Right atrium auricular region (tissue), 2 donors: ENCODE measurements at regions not wholly inside any gene's neighbourhood (a gene's known extent, or its start where the extent isn't known, plus 50 kb on each side); places are given as distances from the start of the nearest gene placed in this dataset.
A peak's percentile ranks its signal among the peaks of the same experiment; 100 is the strongest.

Experiments
- DNase-seq: peaks from one replicate; pipeline ENCODE4 v3.0.0-alpha.2; 2019; ENCODE audit warnings: low spot score
- H3K27ac ChIP-seq, 2 donors: fragments of 200-600 bp; sonication (generic); 1 replicate in 1 of 2; 2 replicates in 1 of 2; pipeline ENCODE4 v1.5.1; 2016 to 2019
- H3K27me3 ChIP-seq, 2 donors: fragments of 200-600 bp; sonication (generic); one replicate each; pipeline versions ENCODE4 v1.5.1 to v1.6.0; 2017 to 2019
- H3K36me3 ChIP-seq: fragments of 200-600 bp; sonication (generic); one replicate; pipeline ENCODE4 v1.5.1; 2016
- H3K4me1 ChIP-seq, 2 donors: fragments of 200-600 bp; sonication (generic); one replicate each; pipeline versions ENCODE4 v1.5.1 to v1.6.0; 2017 to 2019
- H3K4me3 ChIP-seq, 2 donors: fragments of 200-600 bp; sonication (generic); 1 replicate in 1 of 2; 2 replicates in 1 of 2; pipeline ENCODE4 v1.5.1; 2017 to 2019; ENCODE audit warnings: mild to moderate bottlenecking in 1 of 2, moderate library complexity in 1 of 2
- H3K9me3 ChIP-seq, 2 donors: fragments of 200-600 bp; sonication (generic); one replicate each; pipeline ENCODE4 v1.5.1; 2019
- CTCF ChIP-seq, 2 donors: fragments of 200-600 bp; sonication (generic); IDR thresholded peaks; one replicate each; pipeline ENCODE4 v1.5.1; 2019; ENCODE audit warnings: antibody characterized with exemption in 2 of 2

- Histone ChIP-seq H3K27ac (no peak overlapping the region), H3K4me3 (no peak overlapping the region), H3K27me3 (no peaks in the 10 kb centered on the region), H3K9me3 (no peaks in the 10 kb centered on the region), H3K36me3 (no peaks in the 10 kb centered on the region), H3K4me1 (no peaks in the 10 kb centered on the region)
- no peak for DNase-seq
- TF ChIP-seq CTCF (IDR thresholded peaks at IDR 0.05), result no peak
Observed at GRCh38 chr16:85983606-85984230, 84.8 kb downstream of the IRF8 start.

- H3K4me1 ChIP-seq, result no peaks in the 10 kb centered on the region
- no peak overlapping the region for H3K4me3 ChIP-seq
- H3K27me3 ChIP-seq, result no peaks in the 10 kb centered on the region
- H3K27ac ChIP-seq, result no peak overlapping the region
- no peaks in the 10 kb centered on the region for H3K9me3 ChIP-seq
- DNase-seq, result no peak
- TF ChIP-seq CTCF (IDR thresholded peaks at IDR 0.05), result no peak
- H3K36me3 ChIP-seq, result no peaks in the 10 kb centered on the region
Observed at GRCh38 chr16:85984231-85984880, 85.4 kb downstream of the IRF8 start.

GRCh38 chr16:85984947-85985451 lies 86.0 kb downstream of the IRF8 start:
- peak; percentile 64 for DNase-seq
- Histone ChIP-seq H3K36me3 (no peaks in the 10 kb centered on the region), H3K27ac (no peak overlapping the region), H3K27me3 (no peaks in the 10 kb centered on the region), H3K9me3 (no peaks in the 10 kb centered on the region), H3K4me3 (no peak overlapping the region), H3K4me1 (no peaks in the 10 kb centered on the region)
- TF ChIP-seq CTCF (IDR thresholded peaks at IDR 0.05), result no peak

GRCh38 chr16:85986931-85987749 lies 88.2 kb downstream of the IRF8 start:
- Histone ChIP-seq H3K4me3 (no peak overlapping the region), H3K9me3 (no peaks in the 10 kb centered on the region), H3K27ac (no peak overlapping the region), H3K4me1 (no peaks in the 10 kb centered on the region), H3K36me3 (no peaks in the 10 kb centered on the region), H3K27me3 (no peaks in the 10 kb centered on the region)
- peak; percentile 33 to 73 for TF ChIP-seq CTCF (IDR thresholded peaks at IDR 0.05)
- no peak for DNase-seq

- no peak for DNase-seq
- peak; percentile 9 to 28 for TF ChIP-seq CTCF (IDR thresholded peaks at IDR 0.05)
- H3K4me1 ChIP-seq, result no peaks in the 10 kb centered on the region
- no peaks in the 10 kb centered on the region for H3K27me3 ChIP-seq
- no peaks in the 10 kb centered on the region for H3K9me3 ChIP-seq
- no peak overlapping the region for H3K4me3 ChIP-seq
- no peaks in the 10 kb centered on the region for H3K36me3 ChIP-seq
- no peak overlapping the region for H3K27ac ChIP-seq
Observed at GRCh38 chr16:85987750-85988078, 88.8 kb downstream of the IRF8 start.
